ENCODE measurements at regions not wholly inside any gene's neighbourhood (a gene's known extent, or its start where the extent isn't known, plus 50 kb on each side); places are given as distances from the start of the nearest gene placed in this dataset.

DNA sequence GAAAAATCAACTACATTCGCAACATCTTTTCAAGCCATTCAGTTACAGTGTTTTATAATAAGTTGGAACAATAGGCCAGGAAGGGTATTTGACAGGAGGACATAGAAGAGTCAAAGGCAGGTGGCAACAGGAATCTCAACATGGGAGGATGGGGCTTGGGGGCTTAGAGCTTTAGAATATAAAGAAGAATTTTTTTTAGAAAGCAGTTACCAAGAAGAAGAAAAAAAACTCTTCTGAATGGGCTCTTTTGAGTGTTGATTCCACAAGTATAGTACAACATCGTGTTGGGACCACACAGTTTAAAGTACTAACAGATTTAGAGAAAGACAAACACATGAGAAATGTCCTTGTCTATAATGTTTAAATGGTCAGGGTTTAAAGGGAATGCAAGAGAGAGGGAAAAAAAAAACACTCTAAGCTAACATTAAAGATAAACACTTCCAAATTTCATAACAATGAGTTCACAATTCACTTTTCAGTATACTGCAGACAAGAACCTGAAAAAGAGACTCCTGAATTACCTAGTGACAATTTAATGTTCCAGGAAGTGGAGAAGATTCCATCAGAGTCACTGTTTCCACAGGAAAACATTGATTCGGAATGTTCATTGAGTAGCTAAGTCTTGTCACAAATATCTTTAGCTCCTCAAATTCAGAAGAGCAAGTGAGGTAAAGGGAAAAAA is 282.3 kb downstream of the DEPDC1B start (continued):
- TF ChIP-seq ZNF367 (CRISPR knock-in tag; IDR thresholded peaks at IDR 0.05; ENCODE audit: borderline replicate concordance) (peak; percentile 82; the same call in 1 of the 2 replicates), IKZF1 (IDR thresholded peaks at IDR 0.05) (no peak), HMG20A (CRISPR knock-in tag; IDR thresholded peaks at IDR 0.05; ENCODE audit: borderline replicate concordance) (peak; percentile 92; the same call in 1 of the 2 replicates), CHD4 (IDR thresholded peaks at IDR 0.05; ENCODE audit: borderline replicate concordance, low read length) (peak; percentile 75; the same call in 1 of the 2 replicates), HMG20B (CRISPR knock-in tag; conservative IDR thresholded peaks at IDR 0.05) (peak; percentile 57), ELF3 (CRISPR knock-in tag; IDR thresholded peaks at IDR 0.05) (peak; percentile 96), SP1 (IDR thresholded peaks at IDR 0.05) (no peak), SP1 (CRISPR knock-in tag; IDR thresholded peaks at IDR 0.05) (no peak)
- TF ChIP-seq, protein P1, sequence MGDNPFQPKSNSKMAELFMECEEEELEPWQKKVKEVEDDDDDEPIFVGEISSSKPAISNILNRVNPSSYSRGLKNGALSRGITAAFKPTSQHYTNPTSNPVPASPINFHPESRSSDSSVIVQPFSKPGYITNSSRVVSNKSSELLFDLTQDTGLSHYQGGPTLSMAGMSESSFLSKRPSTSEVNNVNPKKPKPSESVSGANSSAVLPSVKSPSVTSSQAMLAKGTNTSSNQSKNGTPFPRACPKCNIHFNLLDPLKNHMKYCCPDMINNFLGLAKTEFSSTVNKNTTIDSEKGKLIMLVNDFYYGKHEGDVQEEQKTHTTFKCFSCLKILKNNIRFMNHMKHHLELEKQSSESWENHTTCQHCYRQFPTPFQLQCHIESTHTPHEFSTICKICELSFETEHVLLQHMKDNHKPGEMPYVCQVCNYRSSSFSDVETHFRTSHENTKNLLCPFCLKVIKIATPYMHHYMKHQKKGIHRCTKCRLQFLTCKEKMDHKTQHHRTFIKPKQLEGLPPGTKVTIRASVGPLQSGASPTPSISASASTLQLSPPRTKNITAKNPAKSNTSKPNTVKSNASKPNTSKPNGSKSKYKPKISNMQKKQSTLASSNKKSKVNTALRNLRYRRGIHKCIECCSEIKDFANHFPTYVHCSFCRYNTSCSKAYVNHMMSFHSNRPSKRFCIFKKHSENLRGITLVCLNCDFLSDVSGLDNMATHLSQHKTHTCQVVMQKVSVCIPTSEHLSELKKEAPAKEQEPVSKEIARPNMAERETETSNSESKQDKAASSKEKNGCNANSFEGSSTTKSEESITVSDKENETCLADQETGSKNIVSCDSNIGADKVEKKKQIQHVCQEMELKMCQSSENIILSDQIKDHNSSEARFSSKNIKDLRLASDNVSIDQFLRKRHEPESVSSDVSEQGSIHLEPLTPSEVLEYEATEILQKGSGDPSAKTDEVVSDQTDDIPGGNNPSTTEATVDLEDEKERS (CRISPR knock-in tag; IDR thresholded peaks at IDR 0.05), result 0 out of 2 replicates have a peak, but pooled peaks have one; percentile 39

DNA sequence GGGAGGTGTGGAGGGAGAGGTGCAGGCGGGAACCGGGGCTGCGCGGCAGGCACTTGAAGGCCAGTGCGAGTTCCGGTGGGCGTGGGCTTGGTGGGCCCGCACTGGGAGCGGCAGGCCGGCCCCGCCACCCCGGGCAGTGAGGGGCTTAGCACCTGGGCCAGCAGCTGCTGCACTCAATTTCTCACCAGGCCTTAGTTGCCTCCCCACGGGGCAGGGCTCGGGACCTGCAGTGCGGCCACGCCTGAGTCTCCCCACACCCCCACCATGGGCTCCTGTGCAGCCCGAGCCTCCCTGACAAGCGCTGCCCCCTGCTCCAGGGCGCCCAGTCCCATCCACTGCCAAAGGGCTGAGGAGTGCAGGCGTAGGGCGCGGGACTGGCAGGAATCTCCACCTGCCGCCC is 284.5 kb downstream of the DEPDC1B start:
- Histone ChIP-seq H2AFZ (ENCODE audit: low read length) (no peak overlapping the region), H3K4me2 (ENCODE audit: low read depth, low read length) (no peak overlapping the region), H3K27me3 (ENCODE audit: control insufficient read depth in 1 of 2, insufficient read depth in 2 of 2, low read length in 2 of 2) (no peaks in the 10 kb centered on the region), H3K9ac (ENCODE audit: insufficient read depth, low read depth, low read length) (no peak overlapping the region), H3K27ac (ENCODE audit: extremely low read length, insufficient read depth, low read length) (no peak overlapping the region), H3K79me2 (ENCODE audit: insufficient read depth, low read length) (peaks cover 11% of the 10 kb centered on the region), H4K20me1 (ENCODE audit: insufficient read depth, low read length) (no peaks in the 10 kb centered on the region), H3K4me3 (replicated peaks in 1 of 3; ENCODE audit: insufficient read depth in 1 of 3, low read depth in 2 of 3, low read length in 3 of 3) (no peak overlapping the region), H3K4me1 (ENCODE audit: insufficient read depth, low read length) (peaks cover 58% of the 10 kb centered on the region), H3K36me3 (replicated peaks in 1 of 2; ENCODE audit: control insufficient read depth in 1 of 2, insufficient read depth in 2 of 2, low read length in 2 of 2) (no peaks in the 10 kb centered on the region; a peak in 1 of 5 replicates), H3K9me3 (ENCODE audit: low read length) (no peaks in the 10 kb centered on the region)
- FAIRE-seq (no peak), DNase-seq (ENCODE audit: low spot score) (no peak), ATAC-seq (no peak)
- in situ Hi-C loops (cut with HindIII; ENCODE audit: extremely low pct_ligation_motif_present, low pct_unique_long_range_greater_than_20kb), result no loop called here
- ChIA-PET CTCF (ENCODE audit: low intra/inter-chr PET ratio, low total read pairs) (no interaction called here), POLR2A (interaction anchor here (3.9 kb wide), 1 partner anchor 72 kb away, joined by 16 read pairs; no protein-coding TSS in a partner anchor)
- WGBS (ENCODE audit: low lambda C conversion rate), result 100% methylated on average over 1 of the region's 23 CpGs
- no TSS peak for BruUV-seq (replicated peaks)
- intact Hi-C loops (cut with micrococcal nuclease; ENCODE audit: unreplicated experiment), result loop anchor here (10.0 kb wide), 1 partner anchor 69 kb away; no protein-coding TSS in a partner anchor
- TF ChIP-seq, protein P2, sequence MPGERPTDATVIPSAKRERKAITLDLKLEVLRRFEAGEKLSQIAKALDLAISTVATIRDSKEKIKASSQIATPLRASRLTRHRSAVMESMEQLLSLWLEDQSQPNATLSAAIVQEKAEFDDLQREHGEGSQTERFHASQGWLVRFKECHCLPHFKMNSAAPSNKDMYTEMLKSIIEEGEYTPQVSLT (CRISPR knock-in tag; IDR thresholded peaks at IDR 0.05; ENCODE audit: borderline replicate concordance, low read depth), result no peak
- TF ChIP-seq, protein P3, sequence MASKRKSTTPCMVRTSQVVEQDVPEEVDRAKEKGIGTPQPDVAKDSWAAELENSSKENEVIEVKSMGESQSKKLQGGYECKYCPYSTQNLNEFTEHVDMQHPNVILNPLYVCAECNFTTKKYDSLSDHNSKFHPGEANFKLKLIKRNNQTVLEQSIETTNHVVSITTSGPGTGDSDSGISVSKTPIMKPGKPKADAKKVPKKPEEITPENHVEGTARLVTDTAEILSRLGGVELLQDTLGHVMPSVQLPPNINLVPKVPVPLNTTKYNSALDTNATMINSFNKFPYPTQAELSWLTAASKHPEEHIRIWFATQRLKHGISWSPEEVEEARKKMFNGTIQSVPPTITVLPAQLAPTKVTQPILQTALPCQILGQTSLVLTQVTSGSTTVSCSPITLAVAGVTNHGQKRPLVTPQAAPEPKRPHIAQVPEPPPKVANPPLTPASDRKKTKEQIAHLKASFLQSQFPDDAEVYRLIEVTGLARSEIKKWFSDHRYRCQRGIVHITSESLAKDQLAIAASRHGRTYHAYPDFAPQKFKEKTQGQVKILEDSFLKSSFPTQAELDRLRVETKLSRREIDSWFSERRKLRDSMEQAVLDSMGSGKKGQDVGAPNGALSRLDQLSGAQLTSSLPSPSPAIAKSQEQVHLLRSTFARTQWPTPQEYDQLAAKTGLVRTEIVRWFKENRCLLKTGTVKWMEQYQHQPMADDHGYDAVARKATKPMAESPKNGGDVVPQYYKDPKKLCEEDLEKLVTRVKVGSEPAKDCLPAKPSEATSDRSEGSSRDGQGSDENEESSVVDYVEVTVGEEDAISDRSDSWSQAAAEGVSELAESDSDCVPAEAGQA (IDR thresholded peaks at IDR 0.05; ENCODE audit: low read depth), result no peak
- TF ChIP-seq, protein P3 (CRISPR knock-in tag; IDR thresholded peaks at IDR 0.05; ENCODE audit: borderline replicate concordance), result no peak
- TF ChIP-seq, protein P4, sequence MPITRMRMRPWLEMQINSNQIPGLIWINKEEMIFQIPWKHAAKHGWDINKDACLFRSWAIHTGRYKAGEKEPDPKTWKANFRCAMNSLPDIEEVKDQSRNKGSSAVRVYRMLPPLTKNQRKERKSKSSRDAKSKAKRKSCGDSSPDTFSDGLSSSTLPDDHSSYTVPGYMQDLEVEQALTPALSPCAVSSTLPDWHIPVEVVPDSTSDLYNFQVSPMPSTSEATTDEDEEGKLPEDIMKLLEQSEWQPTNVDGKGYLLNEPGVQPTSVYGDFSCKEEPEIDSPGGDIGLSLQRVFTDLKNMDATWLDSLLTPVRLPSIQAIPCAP (CRISPR knock-in tag; IDR thresholded peaks at IDR 0.05; ENCODE audit: low read depth), result no peak
